H1 (cell line): ENCODE measurements at regions not wholly inside any gene's neighbourhood (a gene's known extent, or its start where the extent isn't known, plus 50 kb on each side); places are given as distances from the start of the nearest gene placed in this dataset.

Source experiments
- SP4 ChIP-seq: IDR thresholded peaks from 2 replicates; pipeline ENCODE4 v1.6.1; 2012; ENCODE audit warnings: low read length, inconsistent platforms

DNA sequence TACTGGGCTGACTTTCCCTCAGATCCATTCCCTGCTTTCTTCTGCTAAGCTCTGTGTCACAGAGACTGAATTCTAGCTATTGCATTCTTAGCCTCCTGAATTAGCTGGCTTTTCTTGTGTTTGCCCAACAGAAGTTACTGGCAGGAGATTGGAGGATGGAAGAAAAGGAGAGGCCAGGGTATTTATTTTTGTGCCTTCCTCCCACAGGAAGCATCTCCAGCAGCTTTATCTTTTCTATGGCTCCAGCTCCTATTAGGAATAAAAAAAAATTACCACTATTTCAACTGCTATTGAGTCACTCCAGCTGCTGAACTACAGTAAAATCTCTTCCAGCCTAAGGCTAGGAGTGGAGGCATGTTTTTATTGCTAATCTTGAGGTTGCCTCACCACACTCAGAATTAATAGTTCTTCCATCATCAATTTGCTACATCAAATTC, 492.4 kb downstream of the RFPL4B start (continued):
- no peak for TF ChIP-seq SP4
